ENCODE measurements at regions not wholly inside any gene's neighbourhood (a gene's known extent, or its start where the extent isn't known, plus 50 kb on each side); places are given as distances from the start of the nearest gene placed in this dataset.

- Histone ChIP-seq H3K9me2 (replicated peaks; ENCODE audit: control insufficient read depth, low read length) (no peaks in the 10 kb centered on the region), H4K20me1 (ENCODE audit: control insufficient read depth, insufficient read depth, low read depth, low read length) (no peaks in the 10 kb centered on the region), H3F3A (ENCODE audit: control insufficient read depth, insufficient read depth) (no peaks in the 10 kb centered on the region), H3K79me2 (ENCODE audit: control insufficient read depth, low read length) (no peaks in the 10 kb centered on the region), H3K9me3 (ENCODE audit: control insufficient read depth, insufficient read depth, low read length) (no peaks in the 10 kb centered on the region), H3K4me2 (ENCODE audit: low read length) (no peak overlapping the region), H3K27me3 (ENCODE audit: control insufficient read depth, low read length) (no peaks in the 10 kb centered on the region), H3K4me3 (ENCODE audit: low read length) (no peak overlapping the region), H3K36me3 (ENCODE audit: control insufficient read depth, low read length) (no peaks in the 10 kb centered on the region), H3K27ac (ENCODE audit: low read depth, low read length) (no peak overlapping the region), H3K4me1 (ENCODE audit: control insufficient read depth, low read length) (no peaks in the 10 kb centered on the region)
- TF ChIP-seq CTCF (IDR thresholded peaks at IDR 0.05; ENCODE audit: low read depth, low read length, poor library complexity, severe bottlenecking) = no peak
- no peak for TF ChIP-seq EZH2phosphoT487 (IDR thresholded peaks at IDR 0.05; ENCODE audit: borderline replicate concordance, low read length)
Observed at GRCh38 chr11:116375221-116375620, 397.6 kb downstream of the BUD13 start.

- no peaks in the 10 kb centered on the region for H3K36me3 ChIP-seq (ENCODE audit: control insufficient read depth, low read length)
- no peaks in the 10 kb centered on the region for H4K20me1 ChIP-seq (ENCODE audit: control insufficient read depth, insufficient read depth, low read depth, low read length)
- no peaks in the 10 kb centered on the region for H3K27me3 ChIP-seq (ENCODE audit: control insufficient read depth, low read length)
- no peak overlapping the region for H3K4me2 ChIP-seq (ENCODE audit: low read length)
- no peak overlapping the region for H3K4me3 ChIP-seq (ENCODE audit: low read length)
- H3F3A ChIP-seq (ENCODE audit: control insufficient read depth, insufficient read depth) = no peaks in the 10 kb centered on the region
- H3K27ac ChIP-seq (ENCODE audit: low read depth, low read length) = no peak overlapping the region
- H3K4me1 ChIP-seq (ENCODE audit: control insufficient read depth, low read length) = no peaks in the 10 kb centered on the region
- H3K79me2 ChIP-seq (ENCODE audit: control insufficient read depth, low read length) = no peaks in the 10 kb centered on the region
- TF ChIP-seq CTCF (IDR thresholded peaks at IDR 0.05; ENCODE audit: low read depth, low read length, poor library complexity, severe bottlenecking) = no peak
- no peak for TF ChIP-seq EZH2phosphoT487 (IDR thresholded peaks at IDR 0.05; ENCODE audit: borderline replicate concordance, low read length)
- H3K9me3 ChIP-seq (ENCODE audit: control insufficient read depth, insufficient read depth, low read length) = no peaks in the 10 kb centered on the region
- H3K9me2 ChIP-seq (replicated peaks; ENCODE audit: control insufficient read depth, low read length) = no peaks in the 10 kb centered on the region
Observed at GRCh38 chr11:116374085-116374484, 398.7 kb downstream of the BUD13 start.

- H3K79me2 ChIP-seq (ENCODE audit: control insufficient read depth, low read length) = no peaks in the 10 kb centered on the region
- H3K4me1 ChIP-seq (ENCODE audit: control insufficient read depth, low read length) = no peaks in the 10 kb centered on the region
- TF ChIP-seq EZH2phosphoT487 (IDR thresholded peaks at IDR 0.05; ENCODE audit: borderline replicate concordance, low read length) (no peak), CTCF (IDR thresholded peaks at IDR 0.05; ENCODE audit: low read depth, low read length, poor library complexity, severe bottlenecking) (no peak)
- H4K20me1 ChIP-seq (ENCODE audit: control insufficient read depth, insufficient read depth, low read depth, low read length) = no peaks in the 10 kb centered on the region
- no peak overlapping the region for H3K27ac ChIP-seq (ENCODE audit: low read depth, low read length)
- no peaks in the 10 kb centered on the region for H3K9me3 ChIP-seq (ENCODE audit: control insufficient read depth, insufficient read depth, low read length)
- no peaks in the 10 kb centered on the region for H3K36me3 ChIP-seq (ENCODE audit: control insufficient read depth, low read length)
- H3K4me2 ChIP-seq (ENCODE audit: low read length) = no peak overlapping the region
- H3K4me3 ChIP-seq (ENCODE audit: low read length) = no peak overlapping the region
- no peaks in the 10 kb centered on the region for H3K9me2 ChIP-seq (replicated peaks; ENCODE audit: control insufficient read depth, low read length)
- no peaks in the 10 kb centered on the region for H3K27me3 ChIP-seq (ENCODE audit: control insufficient read depth, low read length)
- no peaks in the 10 kb centered on the region for H3F3A ChIP-seq (ENCODE audit: control insufficient read depth, insufficient read depth)
Observed at GRCh38 chr11:116373104-116373944, 399.5 kb downstream of the BUD13 start.

Measured in DOHH2 (cell line).